ENCODE measurements at regions not wholly inside any gene's neighbourhood (a gene's known extent, or its start where the extent isn't known, plus 50 kb on each side); places are given as distances from the start of the nearest gene placed in this dataset.
A peak's percentile ranks its signal among the peaks of the same experiment; 100 is the strongest.
"Not testable (repeated sequence)": the region's sequence is repeated elsewhere in the genome, so short reads cannot be mapped to it uniquely, and the experiment has no call there.

DNA sequence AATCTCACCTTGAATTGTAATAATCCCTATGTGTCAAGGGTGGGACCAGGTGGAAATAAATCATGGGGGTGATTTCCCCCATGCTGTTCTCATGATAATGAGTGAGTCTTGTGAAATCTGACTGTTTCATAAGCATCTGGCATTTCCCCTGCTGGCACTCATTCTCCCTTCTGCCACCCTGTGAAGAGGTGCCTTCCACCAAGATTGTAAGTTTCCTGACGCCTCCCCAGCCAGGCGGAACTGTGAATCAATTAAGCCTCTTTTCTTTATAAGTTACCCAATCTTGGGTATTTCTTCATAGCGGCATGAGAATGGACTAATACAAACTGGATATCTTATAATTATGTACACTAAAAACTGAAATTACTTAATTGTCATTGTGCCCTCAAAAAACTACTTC is 189.2 kb upstream of the API5 start:
- Mint-ChIP-seq H3K4me3 (no peak overlapping the region), H3K27me3 (ENCODE audit: low read depth) (no peaks in the 10 kb centered on the region), H3K9me3 (no peaks in the 10 kb centered on the region)

DNA sequence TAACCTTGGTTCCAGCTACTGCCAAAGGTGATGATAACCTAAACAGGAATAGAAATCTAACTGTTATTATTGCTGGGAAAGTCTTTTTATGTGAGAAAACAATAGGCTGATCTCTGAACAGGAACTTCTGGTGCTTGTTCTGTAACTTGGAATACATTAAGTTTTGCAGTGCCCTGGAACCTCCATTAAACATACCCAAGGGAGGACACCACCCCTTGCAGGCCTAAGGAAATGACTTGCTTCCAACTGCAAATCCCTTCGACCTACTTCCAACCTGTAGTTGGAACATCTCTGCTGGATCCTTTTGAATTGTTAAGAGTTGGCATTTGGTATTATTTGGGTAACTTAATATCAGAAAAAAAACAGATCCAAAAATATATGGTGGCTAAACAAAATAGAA is 188.4 kb upstream of the API5 start:
- H3K27ac Mint-ChIP-seq, result no peak overlapping the region
- H3K4me3 Mint-ChIP-seq, result no peak overlapping the region
- no peaks in the 10 kb centered on the region for H3K27me3 Mint-ChIP-seq (ENCODE audit: low read depth)
- H3K4me1 Mint-ChIP-seq (ENCODE audit: low read depth), result no peaks in the 10 kb centered on the region
- no peaks in the 10 kb centered on the region for H3K36me3 Mint-ChIP-seq (ENCODE audit: low read depth)
- no peaks in the 10 kb centered on the region for H3K9me3 Mint-ChIP-seq

More for the DNA sequence above, 189.2 kb upstream of the API5 start:
- no peaks in the 10 kb centered on the region for H3K36me3 Mint-ChIP-seq (ENCODE audit: low read depth)
- no peaks in the 10 kb centered on the region for H3K4me1 Mint-ChIP-seq (ENCODE audit: low read depth)
- H3K27ac Mint-ChIP-seq, result no peak overlapping the region

- no peaks in the 10 kb centered on the region for H3K27me3 Mint-ChIP-seq (ENCODE audit: low read depth)
- no peaks in the 10 kb centered on the region for H3K9me3 Mint-ChIP-seq
- H3K4me3 Mint-ChIP-seq, result no peak overlapping the region
- H3K27ac Mint-ChIP-seq, result no peak overlapping the region
- no peaks in the 10 kb centered on the region for H3K36me3 Mint-ChIP-seq (ENCODE audit: low read depth)
- H3K4me1 Mint-ChIP-seq (ENCODE audit: low read depth), result no peaks in the 10 kb centered on the region
Measured at GRCh38 chr11:43124272-43124935, 187.4 kb upstream of the API5 start.

- H3K4me3 Mint-ChIP-seq, result no peak overlapping the region
- H3K27me3 Mint-ChIP-seq (ENCODE audit: low read depth), result no peaks in the 10 kb centered on the region
- no peaks in the 10 kb centered on the region for H3K4me1 Mint-ChIP-seq (ENCODE audit: low read depth)
- no peak overlapping the region for H3K27ac Mint-ChIP-seq
- no peaks in the 10 kb centered on the region for H3K36me3 Mint-ChIP-seq (ENCODE audit: low read depth)
- H3K9me3 Mint-ChIP-seq, result no peaks in the 10 kb centered on the region
Measured at GRCh38 chr11:43129329-43129728, 182.5 kb upstream of the API5 start.

DNA sequence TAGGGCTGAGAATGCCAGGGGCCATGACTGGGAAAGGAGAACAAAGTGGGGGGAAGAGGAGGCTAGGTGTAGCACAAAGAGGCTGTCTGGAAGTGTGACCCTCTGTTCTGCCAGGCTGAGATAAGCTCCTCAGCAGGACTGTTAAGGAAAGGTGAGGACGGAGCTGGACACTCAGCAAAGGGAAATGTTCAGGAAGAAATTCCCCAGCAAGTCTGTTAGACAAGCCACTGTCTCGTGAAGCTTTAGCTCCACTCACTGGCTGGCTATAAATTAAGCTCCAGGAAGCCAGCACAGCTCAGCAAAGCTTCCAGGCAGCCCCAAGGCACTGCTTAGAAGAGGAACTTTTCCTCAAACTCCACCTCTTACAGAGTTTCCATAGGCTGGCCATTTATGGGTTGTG is 181.2 kb upstream of the API5 start:
- H3K27me3 Mint-ChIP-seq (ENCODE audit: low read depth), result no peaks in the 10 kb centered on the region
- H3K27ac Mint-ChIP-seq, result no peak overlapping the region
- no peaks in the 10 kb centered on the region for H3K9me3 Mint-ChIP-seq
- no peak overlapping the region for H3K4me3 Mint-ChIP-seq
- H3K36me3 Mint-ChIP-seq (ENCODE audit: low read depth), result no peaks in the 10 kb centered on the region
- H3K4me1 Mint-ChIP-seq (ENCODE audit: low read depth), result no peaks in the 10 kb centered on the region

DNA sequence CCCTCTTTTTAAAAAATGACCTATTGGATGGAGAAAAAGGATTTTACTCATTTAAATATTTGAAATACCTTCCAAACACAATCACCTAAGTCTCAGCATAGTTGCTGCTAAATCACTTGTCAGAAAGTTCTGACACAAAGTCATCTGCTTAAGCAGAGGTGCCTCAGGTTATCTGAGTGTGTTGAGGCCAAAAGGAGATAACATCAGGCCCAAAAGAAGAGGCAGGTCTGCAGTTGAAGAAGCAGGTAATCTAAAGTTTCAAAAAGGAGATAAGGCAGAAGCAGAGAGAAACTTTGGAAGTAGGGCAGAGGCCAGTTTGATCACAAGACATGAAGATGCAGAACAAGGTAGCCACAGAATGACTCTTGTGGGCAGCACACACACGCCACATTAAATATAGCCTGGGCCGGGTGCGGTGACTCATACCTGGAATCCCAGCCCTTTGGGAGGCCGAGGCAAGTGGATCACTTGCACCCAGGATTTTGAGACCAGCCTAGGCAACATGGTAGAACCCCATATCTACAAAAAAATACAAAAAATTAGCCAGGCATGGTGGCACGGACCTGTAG is 175.7 kb upstream of the API5 start:
- Mint-ChIP-seq H3K36me3 (ENCODE audit: low read depth) (no peaks in the 10 kb centered on the region), H3K4me1 (ENCODE audit: low read depth) (no peaks in the 10 kb centered on the region), H3K27me3 (ENCODE audit: low read depth) (no peaks in the 10 kb centered on the region), H3K4me3 (no peak overlapping the region), H3K27ac (no peak overlapping the region), H3K9me3 (peaks cover under 1% of the 10 kb centered on the region)

DNA sequence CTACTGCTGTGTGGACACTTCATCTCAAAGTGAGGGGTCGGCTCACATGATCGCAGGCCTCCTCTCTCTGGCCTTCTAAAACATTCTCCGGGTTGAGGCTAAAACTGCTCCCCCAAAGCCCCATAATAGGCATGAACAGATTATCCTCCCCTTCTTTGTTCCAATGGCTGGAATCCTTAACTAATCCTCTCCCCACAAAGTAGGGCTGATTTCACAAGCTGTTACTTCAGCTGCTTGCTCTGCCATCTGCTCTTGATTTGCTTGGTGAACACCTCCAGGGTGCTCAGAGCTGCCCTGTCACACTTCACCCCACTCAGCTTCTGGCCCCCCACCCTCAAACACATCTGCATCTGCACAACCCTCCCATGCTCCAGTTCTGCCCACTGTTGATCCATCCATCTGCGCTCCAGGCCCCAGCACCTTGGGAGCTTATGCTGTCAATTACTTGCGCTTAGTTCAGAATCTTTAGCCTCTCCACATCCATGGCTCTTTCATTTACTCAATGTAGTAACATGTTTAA is 173.1 kb upstream of the API5 start:
- no peak overlapping the region for H3K4me3 Mint-ChIP-seq
- H3K9me3 Mint-ChIP-seq, result peaks cover 12% of the 10 kb centered on the region
- no peak overlapping the region for H3K27ac Mint-ChIP-seq

GRCh38 chr11:43145653-43146052 is 166.1 kb upstream of the API5 start:
- peaks cover 13% of the 10 kb centered on the region for H3K4me1 Mint-ChIP-seq (ENCODE audit: low read depth)
- no peak overlapping the region for H3K4me3 Mint-ChIP-seq
- H3K9me3 Mint-ChIP-seq, result peaks cover 12% of the 10 kb centered on the region
- peaks cover 1% of the 10 kb centered on the region for H3K36me3 Mint-ChIP-seq (ENCODE audit: low read depth)
- H3K27me3 Mint-ChIP-seq (ENCODE audit: low read depth), result no peaks in the 10 kb centered on the region
- H3K27ac Mint-ChIP-seq, result peak overlapping the region; percentile 65

More for the DNA sequence above, 173.1 kb upstream of the API5 start:
- Mint-ChIP-seq H3K4me1 (ENCODE audit: low read depth) (no peaks in the 10 kb centered on the region), H3K27me3 (ENCODE audit: low read depth) (no peaks in the 10 kb centered on the region), H3K36me3 (ENCODE audit: low read depth) (no peaks in the 10 kb centered on the region)

DNA sequence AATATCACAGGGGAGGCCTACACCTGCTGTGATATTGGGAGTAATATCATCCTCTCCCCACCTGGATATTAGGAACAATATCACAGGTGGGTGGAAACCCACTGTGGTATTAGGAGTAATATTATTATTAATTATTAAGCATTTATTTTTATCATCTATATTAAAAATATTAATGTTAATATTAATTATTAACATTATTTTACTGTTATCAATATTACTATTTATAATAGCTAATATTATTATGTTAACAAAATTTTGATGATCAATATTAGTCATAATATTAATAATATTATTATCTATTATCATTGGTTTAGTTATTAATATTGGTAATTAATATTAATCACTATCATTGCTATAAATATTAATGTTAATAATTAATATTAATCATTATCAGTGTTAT is 161.1 kb upstream of the API5 start:
- no peak overlapping the region for H3K27ac Mint-ChIP-seq
- H3K4me1 Mint-ChIP-seq (ENCODE audit: low read depth), result peaks cover 7% of the 10 kb centered on the region
- no peaks in the 10 kb centered on the region for H3K27me3 Mint-ChIP-seq (ENCODE audit: low read depth)
- H3K36me3 Mint-ChIP-seq (ENCODE audit: low read depth), result no peaks in the 10 kb centered on the region
- H3K4me3 Mint-ChIP-seq, result no peak overlapping the region
- no peaks in the 10 kb centered on the region for H3K9me3 Mint-ChIP-seq

- Mint-ChIP-seq H3K27ac (no peak overlapping the region), H3K4me1 (ENCODE audit: low read depth) (no peaks in the 10 kb centered on the region), H3K4me3 (no peak overlapping the region), H3K27me3 (ENCODE audit: low read depth) (no peaks in the 10 kb centered on the region), H3K36me3 (ENCODE audit: low read depth) (no peaks in the 10 kb centered on the region), H3K9me3 (peaks cover 15% of the 10 kb centered on the region)
Measured at GRCh38 chr11:43164831-43165230, 147.0 kb upstream of the API5 start.

- peaks cover 15% of the 10 kb centered on the region for H3K9me3 Mint-ChIP-seq
- H3K27ac Mint-ChIP-seq; H3K4me1 Mint-ChIP-seq (ENCODE audit: low read depth); H3K4me3 Mint-ChIP-seq; H3K36me3 Mint-ChIP-seq (ENCODE audit: low read depth); H3K27me3 Mint-ChIP-seq (ENCODE audit: low read depth): not testable (repeated sequence)
Measured at GRCh38 chr11:43165393-43165792, 146.4 kb upstream of the API5 start.

- not testable (repeated sequence) for H3K4me1 Mint-ChIP-seq (ENCODE audit: low read depth); H3K27ac Mint-ChIP-seq; H3K4me3 Mint-ChIP-seq; H3K36me3 Mint-ChIP-seq (ENCODE audit: low read depth); H3K27me3 Mint-ChIP-seq (ENCODE audit: low read depth)
- peaks cover 15% of the 10 kb centered on the region for H3K9me3 Mint-ChIP-seq
Measured at GRCh38 chr11:43168241-43168640, 143.6 kb upstream of the API5 start.

- H3K27me3 Mint-ChIP-seq (ENCODE audit: low read depth), result no peaks in the 10 kb centered on the region
- H3K4me1 Mint-ChIP-seq (ENCODE audit: low read depth), result no peaks in the 10 kb centered on the region
- no peak overlapping the region for H3K4me3 Mint-ChIP-seq
- no peaks in the 10 kb centered on the region for H3K36me3 Mint-ChIP-seq (ENCODE audit: low read depth)
- H3K27ac Mint-ChIP-seq, result no peak overlapping the region
- peaks cover 6% of the 10 kb centered on the region for H3K9me3 Mint-ChIP-seq
Measured at GRCh38 chr11:43172477-43172876, 139.3 kb upstream of the API5 start.

GRCh38 chr11:43177975-43178374 is 133.8 kb upstream of the API5 start:
- no peaks in the 10 kb centered on the region for H3K4me1 Mint-ChIP-seq (ENCODE audit: low read depth)
- no peak overlapping the region for H3K4me3 Mint-ChIP-seq
- no peaks in the 10 kb centered on the region for H3K36me3 Mint-ChIP-seq (ENCODE audit: low read depth)
- no peak overlapping the region for H3K27ac Mint-ChIP-seq
- H3K27me3 Mint-ChIP-seq (ENCODE audit: low read depth), result no peaks in the 10 kb centered on the region
- H3K9me3 Mint-ChIP-seq, result no peaks in the 10 kb centered on the region

GRCh38 chr11:43194459-43194858 is 117.3 kb upstream of the API5 start:
- H3K9me3 Mint-ChIP-seq; H3K36me3 Mint-ChIP-seq (ENCODE audit: low read depth); H3K4me1 Mint-ChIP-seq (ENCODE audit: low read depth); H3K27ac Mint-ChIP-seq; H3K4me3 Mint-ChIP-seq; H3K27me3 Mint-ChIP-seq (ENCODE audit: low read depth): not testable (repeated sequence)

All from T-helper 1 cell treated with Interleukin-12 subunit alpha and Interleukin-12 subunit beta and Interleukin-4 antibody, amounts not matched to agents 30 μg/mL and 1 μg/mL, for 36 hours (primary cell).